ENCODE measurements at regions not wholly inside any gene's neighbourhood (a gene's known extent, or its start where the extent isn't known, plus 50 kb on each side); places are given as distances from the start of the nearest gene placed in this dataset.

GRCh38 chr11:112336356-112336886 lies 75.8 kb upstream of the PLET1 start:
- H3K27me3 ChIP-seq (ENCODE audit: insufficient read depth, low read depth, severe bottlenecking), result no peaks in the 10 kb centered on the region
- H3K4me3 ChIP-seq (ENCODE audit: low read depth, low read length), result no peak overlapping the region
- H3K36me3 ChIP-seq, result no peaks in the 10 kb centered on the region
- H3K9me3 ChIP-seq (ENCODE audit: severe bottlenecking), result no peaks in the 10 kb centered on the region
- H3K27ac ChIP-seq, result no peak overlapping the region
- DNase-seq, result no peak
- TF ChIP-seq, protein P1, sequence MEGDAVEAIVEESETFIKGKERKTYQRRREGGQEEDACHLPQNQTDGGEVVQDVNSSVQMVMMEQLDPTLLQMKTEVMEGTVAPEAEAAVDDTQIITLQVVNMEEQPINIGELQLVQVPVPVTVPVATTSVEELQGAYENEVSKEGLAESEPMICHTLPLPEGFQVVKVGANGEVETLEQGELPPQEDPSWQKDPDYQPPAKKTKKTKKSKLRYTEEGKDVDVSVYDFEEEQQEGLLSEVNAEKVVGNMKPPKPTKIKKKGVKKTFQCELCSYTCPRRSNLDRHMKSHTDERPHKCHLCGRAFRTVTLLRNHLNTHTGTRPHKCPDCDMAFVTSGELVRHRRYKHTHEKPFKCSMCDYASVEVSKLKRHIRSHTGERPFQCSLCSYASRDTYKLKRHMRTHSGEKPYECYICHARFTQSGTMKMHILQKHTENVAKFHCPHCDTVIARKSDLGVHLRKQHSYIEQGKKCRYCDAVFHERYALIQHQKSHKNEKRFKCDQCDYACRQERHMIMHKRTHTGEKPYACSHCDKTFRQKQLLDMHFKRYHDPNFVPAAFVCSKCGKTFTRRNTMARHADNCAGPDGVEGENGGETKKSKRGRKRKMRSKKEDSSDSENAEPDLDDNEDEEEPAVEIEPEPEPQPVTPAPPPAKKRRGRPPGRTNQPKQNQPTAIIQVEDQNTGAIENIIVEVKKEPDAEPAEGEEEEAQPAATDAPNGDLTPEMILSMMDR (IDR thresholded peaks at IDR 0.05; ENCODE audit: low read depth, low read length), result no peak

GRCh38 chr11:112339566-112339965 lies 78.9 kb upstream of the PLET1 start:
- Histone ChIP-seq H3K27me3 (ENCODE audit: insufficient read depth, low read depth, severe bottlenecking) (no peaks in the 10 kb centered on the region), H3K27ac (no peak overlapping the region), H3K36me3 (no peaks in the 10 kb centered on the region), H3K4me3 (ENCODE audit: low read depth, low read length) (no peak overlapping the region), H3K9me3 (ENCODE audit: severe bottlenecking) (no peaks in the 10 kb centered on the region)
- DNase-seq, result no peak
- TF ChIP-seq, protein P1 (IDR thresholded peaks at IDR 0.05; ENCODE audit: low read depth, low read length), result no peak

DNA sequence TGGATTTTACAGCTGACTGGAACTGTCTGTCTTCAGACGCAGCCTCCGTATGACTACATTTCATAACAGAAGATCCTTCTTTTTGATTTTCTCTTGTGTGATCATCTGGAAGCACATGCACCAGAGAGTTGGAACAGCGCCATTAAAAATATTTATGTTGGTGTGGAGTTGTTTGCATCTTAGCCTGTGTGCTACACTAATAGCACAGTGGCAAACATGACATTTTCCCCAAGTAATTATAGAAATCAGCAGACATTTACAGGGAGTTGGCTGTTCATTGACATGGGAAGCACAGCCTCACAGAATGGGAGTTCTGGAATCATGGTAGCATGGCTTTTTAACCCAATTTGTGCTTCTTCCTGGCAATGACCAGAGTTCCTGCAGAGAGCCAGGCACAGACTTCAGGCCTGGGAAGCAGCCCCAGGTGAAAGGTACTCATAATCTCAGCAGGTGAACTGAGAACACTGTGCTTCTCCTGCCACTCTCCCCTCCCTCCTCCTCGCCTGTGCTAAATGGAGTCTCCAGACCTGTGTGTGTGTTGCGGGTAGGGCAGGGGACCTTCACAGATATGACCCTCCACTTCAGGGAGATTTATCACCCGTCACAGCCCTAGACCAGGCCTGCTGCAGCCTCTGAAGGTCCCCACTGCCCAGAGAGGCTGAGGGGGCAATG lies 82.8 kb upstream of the PLET1 start:
- no peaks in the 10 kb centered on the region for H3K27me3 ChIP-seq (ENCODE audit: insufficient read depth, low read depth, severe bottlenecking)
- H3K36me3 ChIP-seq, result no peaks in the 10 kb centered on the region
- TF ChIP-seq, protein P1 (IDR thresholded peaks at IDR 0.05; ENCODE audit: low read depth, low read length), result no peak
- H3K9me3 ChIP-seq (ENCODE audit: severe bottlenecking), result no peaks in the 10 kb centered on the region
- no peak overlapping the region for H3K4me3 ChIP-seq (ENCODE audit: low read depth, low read length)
- H3K27ac ChIP-seq, result no peak overlapping the region
- no peak for DNase-seq

DNA sequence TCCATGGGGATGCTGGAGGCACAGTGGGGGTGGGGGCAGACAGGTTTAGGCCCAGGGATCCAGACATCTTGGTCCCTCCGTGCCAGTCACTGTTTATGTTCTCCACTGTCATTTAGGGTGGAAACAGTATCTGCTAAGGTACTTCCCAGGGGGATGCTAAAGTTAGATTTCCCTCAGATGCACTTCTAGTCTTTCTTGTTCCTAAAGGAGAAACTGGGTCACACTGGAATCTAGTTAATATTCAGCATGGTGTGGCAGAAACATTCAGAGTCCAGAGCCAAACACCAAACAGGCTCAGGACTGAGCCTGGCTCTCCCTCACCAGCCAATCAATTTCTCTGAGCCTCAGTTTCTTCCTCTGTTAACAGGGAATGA lies 83.4 kb upstream of the PLET1 start:
- no peak for DNase-seq
- TF ChIP-seq, protein P1 (IDR thresholded peaks at IDR 0.05; ENCODE audit: low read depth, low read length), result no peak
- Histone ChIP-seq H3K36me3 (no peaks in the 10 kb centered on the region), H3K4me3 (ENCODE audit: low read depth, low read length) (no peak overlapping the region), H3K27me3 (ENCODE audit: insufficient read depth, low read depth, severe bottlenecking) (no peaks in the 10 kb centered on the region), H3K9me3 (ENCODE audit: severe bottlenecking) (no peaks in the 10 kb centered on the region), H3K27ac (no peak overlapping the region)

GRCh38 chr11:112345166-112345565 lies 84.5 kb upstream of the PLET1 start:
- Histone ChIP-seq H3K36me3 (no peaks in the 10 kb centered on the region), H3K4me3 (ENCODE audit: low read depth, low read length) (no peak overlapping the region), H3K27ac (no peak overlapping the region), H3K27me3 (ENCODE audit: insufficient read depth, low read depth, severe bottlenecking) (no peaks in the 10 kb centered on the region), H3K9me3 (ENCODE audit: severe bottlenecking) (no peaks in the 10 kb centered on the region)
- DNase-seq, result no peak
- TF ChIP-seq, protein P1 (IDR thresholded peaks at IDR 0.05; ENCODE audit: low read depth, low read length), result no peak

GRCh38 chr11:112345706-112346105 lies 85.0 kb upstream of the PLET1 start:
- Histone ChIP-seq H3K27me3 (ENCODE audit: insufficient read depth, low read depth, severe bottlenecking) (no peaks in the 10 kb centered on the region), H3K36me3 (no peaks in the 10 kb centered on the region), H3K9me3 (ENCODE audit: severe bottlenecking) (no peaks in the 10 kb centered on the region), H3K27ac (0 out of 2 replicates have a peak overlapping the region, but pooled peaks have one; percentile 16), H3K4me3 (ENCODE audit: low read depth, low read length) (no peak overlapping the region)
- peak; percentile 64 for DNase-seq
- TF ChIP-seq, protein P1 (IDR thresholded peaks at IDR 0.05; ENCODE audit: low read depth, low read length), result peak; percentile 71
